Neural cell (in vitro differentiated cells): ENCODE measurements at regions not wholly inside any gene's neighbourhood (a gene's known extent, or its start where the extent isn't known, plus 50 kb on each side); places are given as distances from the start of the nearest gene placed in this dataset.

ENCODE experiments used
- H2AFZ ChIP-seq: fragments of 200-600, 300-800 bp; sonication (generic), shearing (Covaris generic); 2 replicates; pipeline ENCODE4 v1.6.0; 2014; ENCODE audit warnings: low read depth, mild to moderate bottlenecking, antibody characterized with exemption, low read length, moderate library complexity
- H3F3A ChIP-seq: fragments of 200-600 bp; shearing (Covaris generic); 2 replicates; pipeline ENCODE4 v1.6.1; 2016; ENCODE audit warnings: mild to moderate bottlenecking, moderate library complexity, mixed read lengths, antibody characterized with exemption, low read length; ENCODE audit not compliant: insufficient read depth, poor library complexity, severe bottlenecking
- H3K27ac ChIP-seq: fragments of 200-600, 300-800 bp; sonication (generic), shearing (Covaris generic); 2 replicates; pipeline ENCODE4 v1.5.1; 2014; ENCODE audit warnings: mild to moderate bottlenecking, low read length, moderate library complexity
- H3K27me3 ChIP-seq: fragments of 300-800, 200-600 bp; sonication (generic), shearing (Covaris generic); 2 replicates; pipeline ENCODE4 v1.6.0; 2014; ENCODE audit warnings: mild to moderate bottlenecking, low read depth, low read length, moderate library complexity; ENCODE audit not compliant: insufficient read depth
- H3K36me3 ChIP-seq: fragments of 300-800, 200-600 bp; sonication (generic), shearing (Covaris generic); 2 replicates; pipeline ENCODE4 v1.5.1; 2014; ENCODE audit warnings: mild to moderate bottlenecking, antibody characterized with exemption, low read length, moderate library complexity; ENCODE audit not compliant: insufficient read depth
- H3K4me2 ChIP-seq: fragments of 300-800, 200-600 bp; sonication (generic), shearing (Covaris generic); 2 replicates; pipeline ENCODE4 v1.6.0; 2014; ENCODE audit warnings: mild to moderate bottlenecking, low read length
- H3K4me3 ChIP-seq: fragments of 300-800, 200-600 bp; sonication (generic), shearing (Covaris generic); 2 replicates; pipeline ENCODE4 v1.5.1; 2014; ENCODE audit warnings: mild to moderate bottlenecking, low read length, moderate library complexity
- H3K79me2 ChIP-seq: fragments of 200-600 bp; shearing (Covaris generic); replicated peaks from 2 replicates; pipeline ENCODE4 v1.6.0; 2014; ENCODE audit warnings: mild to moderate bottlenecking, low read length, moderate library complexity; ENCODE audit not compliant: insufficient read depth
- H3K9ac ChIP-seq: fragments of 300-800, 200-600 bp; sonication (generic), shearing (Covaris generic); 2 replicates; pipeline ENCODE4 v1.6.1; 2016; ENCODE audit warnings: mild to moderate bottlenecking, low read length, mixed read lengths
- H3K9me2 ChIP-seq: fragments of 200-600 bp; shearing (Covaris generic); 2 replicates; pipeline ENCODE4 v1.6.1; 2016; ENCODE audit warnings: mild to moderate bottlenecking, low read length, mixed read lengths; ENCODE audit not compliant: insufficient read depth
- H3K9me3 ChIP-seq: fragments of 200-600, 300-800 bp; sonication (generic), shearing (Covaris generic); 2 replicates; pipeline ENCODE4 v1.6.1; 2016; ENCODE audit warnings: mild to moderate bottlenecking, mixed run types, low read length, moderate library complexity, mixed read lengths
- H4K20me1 ChIP-seq: fragments of 200-600 bp; shearing (Covaris generic); 2 replicates; pipeline ENCODE4 v1.6.1; 2016; ENCODE audit warnings: mild to moderate bottlenecking, mixed run types; ENCODE audit not compliant: insufficient read depth
- CTCF ChIP-seq: fragments of 450-650 bp; IDR thresholded peaks from 2 replicates; pipeline ENCODE4 v1.5.1; 2014; ENCODE audit warnings: antibody characterized with exemption, mild to moderate bottlenecking, moderate library complexity; ENCODE audit not compliant: poor library complexity, severe bottlenecking
- EP300 ChIP-seq: fragments of 450-650 bp; conservative IDR thresholded peaks from 2 replicates; pipeline ENCODE4 v1.6.1; 2014; ENCODE audit warnings: antibody characterized with exemption, mild to moderate bottlenecking, moderate library complexity; ENCODE audit not compliant: poor library complexity, severe bottlenecking
- EZH2 ChIP-seq: fragments of 200-600, 300-800 bp; shearing (Covaris generic), sonication (generic); IDR thresholded peaks from 2 replicates; pipeline ENCODE4 v1.6.1; 2014; ENCODE audit warnings: antibody characterized with exemption, low read length, borderline replicate concordance, mild to moderate bottlenecking; ENCODE audit not compliant: insufficient read depth, poor library complexity, severe bottlenecking
- MXI1 ChIP-seq: fragments of 450-650 bp; conservative IDR thresholded peaks from 2 replicates; pipeline ENCODE4 v1.6.1; 2014; ENCODE audit warnings: antibody characterized with exemption, mild to moderate bottlenecking; ENCODE audit not compliant: poor library complexity, severe bottlenecking
- POLR2AphosphoS5 ChIP-seq: IDR thresholded peaks from 2 replicates; pipeline ENCODE4 v1.6.1; 2012
- RAD21 ChIP-seq: fragments of 450-650 bp; conservative IDR thresholded peaks from 2 replicates; pipeline ENCODE4 v1.6.1; 2014; ENCODE audit warnings: antibody characterized with exemption, mild to moderate bottlenecking, moderate library complexity
- REST ChIP-seq: IDR thresholded peaks from 2 replicates; pipeline ENCODE4 v1.6.1; 2012; ENCODE audit warnings: borderline replicate concordance
- SMC3 ChIP-seq: fragments of 450-650 bp; conservative IDR thresholded peaks from 2 replicates; pipeline ENCODE4 v1.6.1; 2014; ENCODE audit warnings: antibody characterized with exemption, mild to moderate bottlenecking, moderate library complexity; ENCODE audit not compliant: poor library complexity
- TAF1 ChIP-seq: IDR thresholded peaks from 2 replicates; pipeline ENCODE4 v1.6.1; 2012; ENCODE audit warnings: low read depth

GRCh38 chr3:152617609-152618008, 217.3 kb upstream of the P2RY1 start:
- Histone ChIP-seq H3K4me2 (no peak overlapping the region), H3K79me2 (no peaks in the 10 kb centered on the region), H3K9ac (no peak overlapping the region), H4K20me1 (no peaks in the 10 kb centered on the region), H3K36me3 (no peaks in the 10 kb centered on the region), H3F3A (no peaks in the 10 kb centered on the region), H3K27ac (no peak overlapping the region), H3K9me2 (no peaks in the 10 kb centered on the region), H3K9me3 (no peaks in the 10 kb centered on the region), H3K27me3 (no peaks in the 10 kb centered on the region), H3K4me3 (no peak overlapping the region), H2AFZ (no peak overlapping the region)
- TF ChIP-seq POLR2AphosphoS5: no peak
- no peak for TF ChIP-seq EP300
- no peak for TF ChIP-seq RAD21
- no peak for TF ChIP-seq CTCF
- TF ChIP-seq MXI1: no peak
- TF ChIP-seq SMC3: no peak
- TF ChIP-seq REST: no peak
- no peak for TF ChIP-seq EZH2
- TF ChIP-seq TAF1: no peak

GRCh38 chr3:152618529-152618928, 216.4 kb upstream of the P2RY1 start:
- H4K20me1 ChIP-seq: no peaks in the 10 kb centered on the region
- no peaks in the 10 kb centered on the region for H3F3A ChIP-seq
- H3K79me2 ChIP-seq: no peaks in the 10 kb centered on the region
- no peak overlapping the region for H3K9ac ChIP-seq
- H3K27me3 ChIP-seq: no peaks in the 10 kb centered on the region
- TF ChIP-seq MXI1 (no peak), POLR2AphosphoS5 (no peak), SMC3 (no peak), CTCF (no peak), TAF1 (no peak), RAD21 (no peak)
- no peaks in the 10 kb centered on the region for H3K9me3 ChIP-seq
- no peak overlapping the region for H3K4me2 ChIP-seq
- no peak overlapping the region for H3K27ac ChIP-seq
- H3K36me3 ChIP-seq: no peaks in the 10 kb centered on the region
- H2AFZ ChIP-seq: no peak overlapping the region
- no peak overlapping the region for H3K4me3 ChIP-seq
- no peaks in the 10 kb centered on the region for H3K9me2 ChIP-seq
